ENCODE measurements at regions not wholly inside any gene's neighbourhood (a gene's known extent, or its start where the extent isn't known, plus 50 kb on each side); places are given as distances from the start of the nearest gene placed in this dataset.
A peak's percentile ranks its signal among the peaks of the same experiment; 100 is the strongest.

GRCh38 chr9:29691758-29692407 is 2118.6 kb upstream of the C9orf72 start:
- DNase-seq (ENCODE audit: low spot score): peak; percentile 7

- DNase-seq (ENCODE audit: low spot score): no peak
Measured at GRCh38 chr9:29697011-29697410, 2123.7 kb upstream of the C9orf72 start.

GRCh38 chr9:29701559-29701958 is 2128.3 kb upstream of the C9orf72 start:
- DNase-seq (ENCODE audit: low spot score): no peak

- DNase-seq (ENCODE audit: low spot score): no peak
Measured at GRCh38 chr9:29701971-29702370, 2128.7 kb upstream of the C9orf72 start.

- DNase-seq (ENCODE audit: low spot score): no peak
Measured at GRCh38 chr9:29714860-29715259, 2141.6 kb upstream of the C9orf72 start.

- no peak for DNase-seq (ENCODE audit: low spot score)
Measured at GRCh38 chr9:29717631-29718030, 2144.3 kb upstream of the C9orf72 start.

GRCh38 chr9:29730163-29730562 is 2156.9 kb upstream of the C9orf72 start:
- no peak for DNase-seq (ENCODE audit: low spot score)

- DNase-seq (ENCODE audit: low spot score): no peak
Measured at GRCh38 chr9:29740518-29740917, 2167.2 kb upstream of the C9orf72 start.

GRCh38 chr9:29741169-29741568 is 2167.9 kb upstream of the C9orf72 start:
- no peak for DNase-seq (ENCODE audit: low spot score)

GRCh38 chr9:29750062-29750461 is 2176.8 kb upstream of the C9orf72 start:
- no peak for DNase-seq (ENCODE audit: low spot score)

GRCh38 chr9:29751226-29751625 is 2177.9 kb upstream of the C9orf72 start:
- no peak for DNase-seq (ENCODE audit: low spot score)

- no peak for DNase-seq (ENCODE audit: low spot score)
Measured at GRCh38 chr9:29753638-29754037, 2180.4 kb upstream of the C9orf72 start.

- DNase-seq (ENCODE audit: low spot score): no peak
Measured at GRCh38 chr9:29769019-29769418, 2195.7 kb upstream of the C9orf72 start.

GRCh38 chr9:29773676-29774075 is 2200.4 kb upstream of the C9orf72 start:
- no peak for DNase-seq (ENCODE audit: low spot score)

GRCh38 chr9:29775491-29775890 is 2202.2 kb upstream of the C9orf72 start:
- no peak for DNase-seq (ENCODE audit: low spot score)

GRCh38 chr9:29778281-29778849 is 2205.1 kb upstream of the C9orf72 start:
- no peak for DNase-seq (ENCODE audit: low spot score)

- no peak for DNase-seq (ENCODE audit: low spot score)
Measured at GRCh38 chr9:29793970-29794369, 2220.7 kb upstream of the C9orf72 start.

GRCh38 chr9:29796291-29796952 is 2223.1 kb upstream of the C9orf72 start:
- DNase-seq (ENCODE audit: low spot score): no peak

GRCh38 chr9:29798599-29798998 is 2225.3 kb upstream of the C9orf72 start:
- no peak for DNase-seq (ENCODE audit: low spot score)

- DNase-seq (ENCODE audit: low spot score): no peak
Measured at GRCh38 chr9:29799227-29799626, 2225.9 kb upstream of the C9orf72 start.

GRCh38 chr9:29800821-29801220 is 2227.5 kb upstream of the C9orf72 start:
- peak; percentile 3 for DNase-seq (ENCODE audit: low spot score)

- no peak for DNase-seq (ENCODE audit: low spot score)
Measured at GRCh38 chr9:29802454-29802853, 2229.2 kb upstream of the C9orf72 start.

- DNase-seq (ENCODE audit: low spot score): no peak
Measured at GRCh38 chr9:29806937-29807618, 2233.8 kb upstream of the C9orf72 start.
